ENCODE measurements at regions not wholly inside any gene's neighbourhood (a gene's known extent, or its start where the extent isn't known, plus 50 kb on each side); places are given as distances from the start of the nearest gene placed in this dataset.

DNA sequence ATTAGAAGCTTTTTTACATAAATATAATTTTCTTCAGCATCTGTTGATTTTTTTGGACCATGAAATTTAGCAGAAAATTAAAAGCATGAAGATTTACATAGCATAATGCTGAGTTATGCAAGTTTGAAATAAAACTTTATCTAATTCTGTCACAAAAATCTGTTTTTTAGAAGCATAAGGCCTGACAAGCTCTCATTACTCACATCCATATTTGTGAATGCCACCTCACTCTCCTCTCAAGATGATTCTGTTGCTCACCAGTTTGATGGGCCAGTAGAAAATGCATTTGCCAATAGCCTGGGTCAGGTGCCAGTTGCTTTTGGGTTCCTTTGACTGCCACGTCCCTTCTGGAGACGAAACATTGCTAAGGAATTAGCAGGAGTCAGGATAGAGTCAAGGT is 181.5 kb upstream of the ATP2B1 start:
- H4K20me1 ChIP-seq (ENCODE audit: insufficient read depth): no peaks in the 10 kb centered on the region

GRCh38 chr12:89889062-89889461 is 180.4 kb upstream of the ATP2B1 start:
- H3F3A ChIP-seq (ENCODE audit: insufficient read depth, low read length, poor library complexity, severe bottlenecking): no peaks in the 10 kb centered on the region
- no peaks in the 10 kb centered on the region for H3K79me2 ChIP-seq (replicated peaks; ENCODE audit: insufficient read depth, low read length)
- no peak overlapping the region for H3K27ac ChIP-seq (ENCODE audit: low read length)
- H3K4me2 ChIP-seq (ENCODE audit: low read length): no peak overlapping the region
- no peak overlapping the region for H3K4me3 ChIP-seq (ENCODE audit: low read length)
- H3K9ac ChIP-seq (ENCODE audit: low read length): no peak overlapping the region
- H3K27me3 ChIP-seq (ENCODE audit: insufficient read depth, low read depth, low read length): no peaks in the 10 kb centered on the region
- H2AFZ ChIP-seq (ENCODE audit: low read depth, low read length): no peak overlapping the region
- no peaks in the 10 kb centered on the region for H3K9me3 ChIP-seq (ENCODE audit: low read length)
- no peaks in the 10 kb centered on the region for H3K9me2 ChIP-seq (ENCODE audit: insufficient read depth, low read length)
- no peaks in the 10 kb centered on the region for H4K20me1 ChIP-seq (ENCODE audit: insufficient read depth)
- TF ChIP-seq SMC3 (conservative IDR thresholded peaks at IDR 0.05; ENCODE audit: poor library complexity) (no peak), EZH2 (IDR thresholded peaks at IDR 0.05; ENCODE audit: borderline replicate concordance, insufficient read depth, low read length, poor library complexity, severe bottlenecking) (no peak), EP300 (conservative IDR thresholded peaks at IDR 0.05; ENCODE audit: poor library complexity, severe bottlenecking) (no peak), TAF1 (IDR thresholded peaks at IDR 0.05; ENCODE audit: low read depth) (no peak), RAD21 (conservative IDR thresholded peaks at IDR 0.05) (no peak), POLR2AphosphoS5 (IDR thresholded peaks at IDR 0.05) (no peak), MXI1 (conservative IDR thresholded peaks at IDR 0.05; ENCODE audit: poor library complexity, severe bottlenecking) (no peak)
- TF ChIP-seq, protein P1, sequence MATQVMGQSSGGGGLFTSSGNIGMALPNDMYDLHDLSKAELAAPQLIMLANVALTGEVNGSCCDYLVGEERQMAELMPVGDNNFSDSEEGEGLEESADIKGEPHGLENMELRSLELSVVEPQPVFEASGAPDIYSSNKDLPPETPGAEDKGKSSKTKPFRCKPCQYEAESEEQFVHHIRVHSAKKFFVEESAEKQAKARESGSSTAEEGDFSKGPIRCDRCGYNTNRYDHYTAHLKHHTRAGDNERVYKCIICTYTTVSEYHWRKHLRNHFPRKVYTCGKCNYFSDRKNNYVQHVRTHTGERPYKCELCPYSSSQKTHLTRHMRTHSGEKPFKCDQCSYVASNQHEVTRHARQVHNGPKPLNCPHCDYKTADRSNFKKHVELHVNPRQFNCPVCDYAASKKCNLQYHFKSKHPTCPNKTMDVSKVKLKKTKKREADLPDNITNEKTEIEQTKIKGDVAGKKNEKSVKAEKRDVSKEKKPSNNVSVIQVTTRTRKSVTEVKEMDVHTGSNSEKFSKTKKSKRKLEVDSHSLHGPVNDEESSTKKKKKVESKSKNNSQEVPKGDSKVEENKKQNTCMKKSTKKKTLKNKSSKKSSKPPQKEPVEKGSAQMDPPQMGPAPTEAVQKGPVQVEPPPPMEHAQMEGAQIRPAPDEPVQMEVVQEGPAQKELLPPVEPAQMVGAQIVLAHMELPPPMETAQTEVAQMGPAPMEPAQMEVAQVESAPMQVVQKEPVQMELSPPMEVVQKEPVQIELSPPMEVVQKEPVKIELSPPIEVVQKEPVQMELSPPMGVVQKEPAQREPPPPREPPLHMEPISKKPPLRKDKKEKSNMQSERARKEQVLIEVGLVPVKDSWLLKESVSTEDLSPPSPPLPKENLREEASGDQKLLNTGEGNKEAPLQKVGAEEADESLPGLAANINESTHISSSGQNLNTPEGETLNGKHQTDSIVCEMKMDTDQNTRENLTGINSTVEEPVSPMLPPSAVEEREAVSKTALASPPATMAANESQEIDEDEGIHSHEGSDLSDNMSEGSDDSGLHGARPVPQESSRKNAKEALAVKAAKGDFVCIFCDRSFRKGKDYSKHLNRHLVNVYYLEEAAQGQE (IDR thresholded peaks at IDR 0.05; ENCODE audit: borderline replicate concordance): no peak
- TF ChIP-seq, protein P2, sequence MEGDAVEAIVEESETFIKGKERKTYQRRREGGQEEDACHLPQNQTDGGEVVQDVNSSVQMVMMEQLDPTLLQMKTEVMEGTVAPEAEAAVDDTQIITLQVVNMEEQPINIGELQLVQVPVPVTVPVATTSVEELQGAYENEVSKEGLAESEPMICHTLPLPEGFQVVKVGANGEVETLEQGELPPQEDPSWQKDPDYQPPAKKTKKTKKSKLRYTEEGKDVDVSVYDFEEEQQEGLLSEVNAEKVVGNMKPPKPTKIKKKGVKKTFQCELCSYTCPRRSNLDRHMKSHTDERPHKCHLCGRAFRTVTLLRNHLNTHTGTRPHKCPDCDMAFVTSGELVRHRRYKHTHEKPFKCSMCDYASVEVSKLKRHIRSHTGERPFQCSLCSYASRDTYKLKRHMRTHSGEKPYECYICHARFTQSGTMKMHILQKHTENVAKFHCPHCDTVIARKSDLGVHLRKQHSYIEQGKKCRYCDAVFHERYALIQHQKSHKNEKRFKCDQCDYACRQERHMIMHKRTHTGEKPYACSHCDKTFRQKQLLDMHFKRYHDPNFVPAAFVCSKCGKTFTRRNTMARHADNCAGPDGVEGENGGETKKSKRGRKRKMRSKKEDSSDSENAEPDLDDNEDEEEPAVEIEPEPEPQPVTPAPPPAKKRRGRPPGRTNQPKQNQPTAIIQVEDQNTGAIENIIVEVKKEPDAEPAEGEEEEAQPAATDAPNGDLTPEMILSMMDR (IDR thresholded peaks at IDR 0.05; ENCODE audit: poor library complexity, severe bottlenecking): no peak
- no peaks in the 10 kb centered on the region for H3K36me3 ChIP-seq (ENCODE audit: insufficient read depth, low read length)

More for the DNA sequence above, 181.5 kb upstream of the ATP2B1 start:
- Histone ChIP-seq H3F3A (ENCODE audit: insufficient read depth, low read length, poor library complexity, severe bottlenecking) (no peaks in the 10 kb centered on the region), H3K4me2 (ENCODE audit: low read length) (no peak overlapping the region), H3K9me3 (ENCODE audit: low read length) (no peaks in the 10 kb centered on the region), H3K79me2 (replicated peaks; ENCODE audit: insufficient read depth, low read length) (no peaks in the 10 kb centered on the region), H2AFZ (ENCODE audit: low read depth, low read length) (no peak overlapping the region), H3K27ac (ENCODE audit: low read length) (no peak overlapping the region), H3K27me3 (ENCODE audit: insufficient read depth, low read depth, low read length) (no peaks in the 10 kb centered on the region), H3K9ac (ENCODE audit: low read length) (no peak overlapping the region), H3K9me2 (ENCODE audit: insufficient read depth, low read length) (no peaks in the 10 kb centered on the region), H3K4me3 (ENCODE audit: low read length) (no peak overlapping the region), H3K36me3 (ENCODE audit: insufficient read depth, low read length) (no peaks in the 10 kb centered on the region)
- no peak for TF ChIP-seq EP300 (conservative IDR thresholded peaks at IDR 0.05; ENCODE audit: poor library complexity, severe bottlenecking)
- no peak for TF ChIP-seq SMC3 (conservative IDR thresholded peaks at IDR 0.05; ENCODE audit: poor library complexity)
- TF ChIP-seq, protein P1 (IDR thresholded peaks at IDR 0.05; ENCODE audit: borderline replicate concordance): no peak
- no peak for TF ChIP-seq MXI1 (conservative IDR thresholded peaks at IDR 0.05; ENCODE audit: poor library complexity, severe bottlenecking)
- TF ChIP-seq EZH2 (IDR thresholded peaks at IDR 0.05; ENCODE audit: borderline replicate concordance, insufficient read depth, low read length, poor library complexity, severe bottlenecking): no peak

Data from neural cell (in vitro differentiated cells).